PC-9 (cell line): ENCODE measurements at regions not wholly inside any gene's neighbourhood (a gene's known extent, or its start where the extent isn't known, plus 50 kb on each side); places are given as distances from the start of the nearest gene placed in this dataset.

Experiments used
- EZH2 ChIP-seq: fragments of 200-600 bp; sonication (generic); IDR thresholded peaks from 2 replicates; pipeline ENCODE4 v1.8.0; 2017; ENCODE audit warnings: antibody characterized with exemption, low read depth
- TF ChIP-seq, protein P1 (sequence below): fragments of 200-600 bp; sonication (generic); conservative IDR thresholded peaks from 2 replicates; pipeline ENCODE4 v1.6.1; 2017; ENCODE audit warnings: mixed run types, antibody characterized with exemption, mild to moderate bottlenecking, moderate library complexity

DNA sequence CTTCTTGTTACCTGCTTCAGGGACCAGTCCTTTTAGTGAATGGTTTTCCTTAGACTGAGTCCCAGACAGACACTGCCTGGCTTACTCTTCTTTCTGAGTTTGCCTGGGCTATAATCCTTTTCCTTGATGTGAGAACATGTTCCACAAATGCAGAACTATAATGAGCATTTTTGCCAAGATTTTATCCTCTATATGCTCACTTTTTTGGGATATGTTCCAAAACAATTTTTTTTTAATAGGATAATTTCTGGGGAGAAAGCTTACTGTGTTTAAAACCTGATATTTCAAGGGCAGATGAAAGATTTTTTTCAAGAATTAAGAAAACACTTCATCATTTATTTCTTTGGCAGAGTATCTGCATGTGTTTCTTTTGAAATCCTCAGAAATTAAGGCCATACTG, 110.0 kb upstream of the TENM4 start:
- TF ChIP-seq, protein P1, sequence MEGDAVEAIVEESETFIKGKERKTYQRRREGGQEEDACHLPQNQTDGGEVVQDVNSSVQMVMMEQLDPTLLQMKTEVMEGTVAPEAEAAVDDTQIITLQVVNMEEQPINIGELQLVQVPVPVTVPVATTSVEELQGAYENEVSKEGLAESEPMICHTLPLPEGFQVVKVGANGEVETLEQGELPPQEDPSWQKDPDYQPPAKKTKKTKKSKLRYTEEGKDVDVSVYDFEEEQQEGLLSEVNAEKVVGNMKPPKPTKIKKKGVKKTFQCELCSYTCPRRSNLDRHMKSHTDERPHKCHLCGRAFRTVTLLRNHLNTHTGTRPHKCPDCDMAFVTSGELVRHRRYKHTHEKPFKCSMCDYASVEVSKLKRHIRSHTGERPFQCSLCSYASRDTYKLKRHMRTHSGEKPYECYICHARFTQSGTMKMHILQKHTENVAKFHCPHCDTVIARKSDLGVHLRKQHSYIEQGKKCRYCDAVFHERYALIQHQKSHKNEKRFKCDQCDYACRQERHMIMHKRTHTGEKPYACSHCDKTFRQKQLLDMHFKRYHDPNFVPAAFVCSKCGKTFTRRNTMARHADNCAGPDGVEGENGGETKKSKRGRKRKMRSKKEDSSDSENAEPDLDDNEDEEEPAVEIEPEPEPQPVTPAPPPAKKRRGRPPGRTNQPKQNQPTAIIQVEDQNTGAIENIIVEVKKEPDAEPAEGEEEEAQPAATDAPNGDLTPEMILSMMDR: no peak
- no peak for TF ChIP-seq EZH2
